ENCODE measurements at regions not wholly inside any gene's neighbourhood (a gene's known extent, or its start where the extent isn't known, plus 50 kb on each side); places are given as distances from the start of the nearest gene placed in this dataset.

DNA sequence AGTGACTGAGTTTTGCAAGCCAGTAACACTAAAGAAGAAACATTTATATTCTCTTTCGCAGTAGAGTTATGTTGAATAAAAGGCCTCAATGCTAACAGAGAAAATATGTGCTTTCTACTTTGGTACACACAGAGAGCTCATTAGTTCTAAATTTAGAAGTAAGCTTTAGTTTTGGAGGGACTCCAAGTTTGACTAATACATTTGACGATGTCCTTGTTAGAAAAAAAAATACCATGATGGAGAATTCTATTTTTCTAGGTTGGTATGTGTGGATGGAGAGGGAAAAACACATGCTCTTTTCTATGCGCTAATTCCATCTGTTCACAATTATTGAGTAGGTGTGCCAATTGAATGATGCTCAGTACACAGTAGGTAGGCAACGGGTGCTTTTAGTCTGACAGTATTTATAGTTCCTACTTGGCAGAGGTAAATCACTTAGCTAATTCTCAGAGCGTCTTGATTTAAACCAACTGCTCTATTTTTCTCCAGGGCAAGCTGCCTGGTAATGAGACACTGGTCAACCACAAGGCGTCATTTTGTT, 327.2 kb upstream of the AKR1E2 start:
- intact Hi-C loops (cut with DNase I; ENCODE audit: low total_unique reads) = loop anchor here (5.0 kb wide), 1 partner anchor 269 kb away; no protein-coding TSS in a partner anchor
- H3K9me3 ChIP-seq = no peaks in the 10 kb centered on the region
- H3K27ac ChIP-seq = peak overlapping the region; percentile 57 to 74 (median 62)
- TF ChIP-seq POLR2A (IDR thresholded peaks at IDR 0.05) (no peak), CTCF (IDR thresholded peaks at IDR 0.05 in 4 of 5, conservative IDR thresholded peaks at IDR 0.05 in 1 of 5) (no peak)
- no peaks in the 10 kb centered on the region for H3K36me3 ChIP-seq
- ATAC-seq (peak; percentile 66 to 93), DNase-seq (peak in 1 of 2 donors; percentile 11)
- in situ Hi-C loops (cut with MboI; ENCODE audit: low sequenced_read_pairs in 4 of 4) = no loop called here
- peak overlapping the region in 1 of 4 donors; percentile 19 for H3K4me3 ChIP-seq
- H3K27me3 ChIP-seq = no peaks in the 10 kb centered on the region
- peaks cover 15 to 17% of the 10 kb centered on the region in 2 donors for H3K4me1 ChIP-seq

GRCh38 chr10:4494551-4494950, 331.5 kb upstream of the AKR1E2 start:
- Histone ChIP-seq H3K4me1 (peaks cover 15 to 17% of the 10 kb centered on the region in 2 donors), H3K27ac (no peak overlapping the region), H3K9me3 (no peaks in the 10 kb centered on the region), H3K36me3 (no peaks in the 10 kb centered on the region), H3K27me3 (no peaks in the 10 kb centered on the region), H3K4me3 (no peak overlapping the region)
- TF ChIP-seq CTCF (IDR thresholded peaks at IDR 0.05 in 4 of 5, conservative IDR thresholded peaks at IDR 0.05 in 1 of 5) (no peak), POLR2A (IDR thresholded peaks at IDR 0.05) (no peak)
- in situ Hi-C loops (cut with MboI; ENCODE audit: low sequenced_read_pairs in 4 of 4) (no loop called here), intact Hi-C loops (cut with DNase I; ENCODE audit: low total_unique reads) (no loop called here)
- no peak for DNase-seq
- no peak for ATAC-seq

DNA sequence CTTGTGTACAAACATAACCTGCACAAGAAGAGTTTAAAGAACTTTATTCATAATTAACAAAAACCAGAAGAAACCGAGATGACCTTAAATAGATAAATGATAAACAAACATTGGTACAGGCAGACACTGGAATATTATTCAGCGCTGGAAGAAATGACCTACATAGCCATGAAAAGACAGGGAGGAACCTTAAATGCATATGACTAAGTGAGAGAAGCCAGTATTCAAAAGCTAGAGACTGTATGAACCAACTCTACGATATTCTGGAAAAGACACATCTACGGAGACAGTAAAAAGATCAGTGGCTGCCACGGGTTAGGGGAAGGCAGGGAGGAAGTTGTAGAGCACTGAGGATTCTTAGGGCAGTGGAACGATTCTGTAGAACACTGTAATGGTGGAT, 333.8 kb upstream of the AKR1E2 start:
- TF ChIP-seq CTCF (IDR thresholded peaks at IDR 0.05 in 4 of 5, conservative IDR thresholded peaks at IDR 0.05 in 1 of 5) = no peak
- intact Hi-C loops (cut with DNase I; ENCODE audit: low total_unique reads) = no loop called here
- in situ Hi-C loops (cut with MboI; ENCODE audit: low sequenced_read_pairs in 4 of 4) = no loop called here

DNA sequence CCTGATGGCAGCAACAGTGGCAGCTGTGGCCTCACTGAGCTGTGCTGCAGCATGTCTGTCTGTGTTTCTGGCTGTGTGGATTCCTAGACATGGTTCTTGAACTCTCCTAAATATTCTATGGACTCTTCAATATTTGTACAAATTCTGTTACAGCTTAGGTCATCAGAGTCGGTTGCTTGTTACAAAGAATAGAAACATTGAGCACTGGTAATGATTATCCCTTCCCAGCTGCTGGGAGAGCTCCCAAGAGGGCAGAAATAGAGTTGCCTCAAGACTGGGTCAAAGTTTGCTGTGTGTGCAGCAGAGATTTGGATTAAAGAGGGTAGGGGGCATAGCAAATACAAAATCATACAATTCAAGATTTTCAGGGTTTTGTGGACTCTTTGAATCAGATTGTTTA, 337.1 kb upstream of the AKR1E2 start:
- no peak for DNase-seq
- H3K4me1 ChIP-seq = no peaks in the 10 kb centered on the region
- H3K4me3 ChIP-seq = no peak overlapping the region
- intact Hi-C loops (cut with DNase I; ENCODE audit: low total_unique reads) (no loop called here), in situ Hi-C loops (cut with MboI; ENCODE audit: low sequenced_read_pairs in 4 of 4) (no loop called here)
- H3K27ac ChIP-seq = no peak overlapping the region
- no peak for TF ChIP-seq POLR2A (IDR thresholded peaks at IDR 0.05)
- no peak for TF ChIP-seq CTCF (IDR thresholded peaks at IDR 0.05 in 4 of 5, conservative IDR thresholded peaks at IDR 0.05 in 1 of 5)
- H3K36me3 ChIP-seq = no peaks in the 10 kb centered on the region
- no peak for ATAC-seq
- H3K27me3 ChIP-seq = no peaks in the 10 kb centered on the region
- no peaks in the 10 kb centered on the region for H3K9me3 ChIP-seq

More for the DNA sequence above, 333.8 kb upstream of the AKR1E2 start:
- no peak for ATAC-seq
- no peak overlapping the region for H3K4me3 ChIP-seq
- H3K27me3 ChIP-seq = no peaks in the 10 kb centered on the region
- no peaks in the 10 kb centered on the region for H3K9me3 ChIP-seq
- no peak overlapping the region for H3K27ac ChIP-seq
- H3K36me3 ChIP-seq = no peaks in the 10 kb centered on the region
- H3K4me1 ChIP-seq = no peaks in the 10 kb centered on the region
- no peak for DNase-seq

DNA sequence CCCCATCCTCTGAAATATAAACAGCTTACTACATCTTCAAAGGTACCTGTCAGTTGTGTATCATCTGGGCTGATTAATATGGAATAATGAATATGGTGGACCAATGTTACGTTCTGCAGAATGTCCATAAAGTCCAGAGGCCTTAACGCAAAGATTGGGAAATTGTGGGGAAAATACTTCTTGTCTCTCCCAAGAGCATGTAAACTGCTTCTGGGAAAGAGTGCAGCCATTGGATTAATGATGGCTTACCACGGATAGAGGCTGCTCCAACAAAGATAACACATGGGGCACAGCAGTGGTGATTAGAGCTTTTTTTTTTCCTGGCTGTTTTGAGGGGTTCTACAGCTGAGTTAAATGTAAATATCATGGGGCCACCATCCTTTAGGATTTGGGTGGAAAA, 340.4 kb upstream of the AKR1E2 start:
- Histone ChIP-seq H3K9me3 (no peaks in the 10 kb centered on the region), H3K27ac (no peak overlapping the region), H3K4me1 (no peaks in the 10 kb centered on the region), H3K36me3 (no peaks in the 10 kb centered on the region), H3K27me3 (no peaks in the 10 kb centered on the region), H3K4me3 (no peak overlapping the region)
- ATAC-seq (no peak), DNase-seq (no peak)
- intact Hi-C loops (cut with DNase I; ENCODE audit: low total_unique reads) (no loop called here), in situ Hi-C loops (cut with MboI; ENCODE audit: low sequenced_read_pairs in 4 of 4) (no loop called here)
- no peak for TF ChIP-seq POLR2A (IDR thresholded peaks at IDR 0.05)
- TF ChIP-seq CTCF (IDR thresholded peaks at IDR 0.05 in 4 of 5, conservative IDR thresholded peaks at IDR 0.05 in 1 of 5) = no peak
